T-cell (primary cell): ENCODE measurements at regions not wholly inside any gene's neighbourhood (a gene's known extent, or its start where the extent isn't known, plus 50 kb on each side); places are given as distances from the start of the nearest gene placed in this dataset.

Experiments used
- ATAC-seq, 4 experiments: fragments of 200-7000 bp in 3 of 4; fragments of 150-1000 bp in 1 of 4; cut with Tn5 transposase; replicated peaks in 1 of 4; 1 replicate in 3 of 4; 2 replicates in 1 of 4; pipeline ENCODE4 v1.10.0; 2021; ENCODE audit warnings: moderate library complexity in 3 of 4, mild to moderate bottlenecking in 2 of 4, moderate number of reproducible peaks in 1 of 4
- CTCF ChIA-PET, 2 donors: fragments of 300-600 bp; sonication (Branson Sonifier 250); formaldehyde crosslinking; loops; one replicate each; lab custom pipeline; 2022; ENCODE audit warnings: antibody characterized with exemption in 2 of 2; lab: Charles Lee
- POLR2A ChIA-PET, 2 donors: fragments of 300-600 bp; sonication (Branson Sonifier 250); formaldehyde crosslinking; loops; one replicate each; lab custom pipeline; 2022; ENCODE audit warnings: antibody characterized with exemption in 2 of 2; lab: Charles Lee
- DNase-seq, 35 experiments: peaks; one replicate each; pipeline versions ENCODE4 v3.0.0 to v3.0.0-alpha.2; 2013 to 2023
- H3K27ac ChIP-seq: one replicate; pipeline ENCODE4 v1.5.1; 2013; ENCODE audit warnings: low read length
- H3K27me3 ChIP-seq, 2 experiments: replicated peaks in 1 of 2; 1 replicate in 1 of 2; 2 replicates in 1 of 2; pipeline versions ENCODE4 v1.6.1 to v1.7.0; 2013; ENCODE audit warnings: low read length in 1 of 2, mixed read lengths in 1 of 2; ENCODE audit not compliant: control insufficient read depth in 2 of 2, insufficient read depth in 2 of 2; ENCODE audit errors: extremely low read depth in 1 of 2
- H3K36me3 ChIP-seq, 2 donors: 1 replicate in 1 of 2; 2 replicates in 1 of 2; pipeline versions ENCODE4 v1.6.1 to v1.7.0; 2013; ENCODE audit warnings: low read length in 1 of 2; ENCODE audit not compliant: control insufficient read depth in 2 of 2, insufficient read depth in 1 of 2; ENCODE audit errors: extremely low read depth in 1 of 2
- H3K4me1 ChIP-seq, 2 experiments: 1 replicate in 1 of 2; 2 replicates in 1 of 2; pipeline versions ENCODE4 v1.6.1 to v1.7.0; 2013; ENCODE audit warnings: low read length in 2 of 2, mixed read lengths in 1 of 2; ENCODE audit not compliant: insufficient read depth in 2 of 2, control insufficient read depth in 1 of 2; ENCODE audit errors: extremely low read depth in 1 of 2
- H3K4me3 ChIP-seq, 2 donors: 1 replicate in 1 of 2; 2 replicates in 1 of 2; pipeline versions ENCODE4 v1.5.1 to v1.7.0; 2013; ENCODE audit warnings: mild to moderate bottlenecking in 2 of 2, low read length in 1 of 2, moderate library complexity in 1 of 2; ENCODE audit not compliant: control insufficient read depth in 1 of 2; ENCODE audit errors: extremely low read depth in 1 of 2
- H3K9me3 ChIP-seq: 2 replicates; pipeline ENCODE4 v1.7.0; 2013
- H3K27ac Mint-ChIP-seq, 2 donors: one replicate each; pipeline ENCODE4 v1.8.0; 2020 to 2021; ENCODE audit warnings: mild to moderate bottlenecking in 2 of 2, mixed read lengths in 2 of 2
- H3K27me3 Mint-ChIP-seq, 2 donors: one replicate each; pipeline ENCODE4 v1.8.0; 2021 to 2022; ENCODE audit warnings: mixed read lengths in 2 of 2
- H3K36me3 Mint-ChIP-seq: one replicate; pipeline ENCODE4 v1.8.0; 2021; ENCODE audit warnings: mixed read lengths
- H3K4me1 Mint-ChIP-seq, 3 donors: one replicate each; pipeline ENCODE4 v1.8.0; 2020 to 2022; ENCODE audit warnings: mixed read lengths in 3 of 3, mild to moderate bottlenecking in 1 of 3
- H3K4me3 Mint-ChIP-seq, 3 donors: one replicate each; pipeline ENCODE4 v1.8.0; 2020 to 2022; ENCODE audit warnings: mild to moderate bottlenecking in 3 of 3, mixed read lengths in 3 of 3, moderate library complexity in 3 of 3
- H3K9me3 Mint-ChIP-seq, 3 donors: one replicate each; pipeline ENCODE4 v1.8.0; 2020 to 2022; ENCODE audit warnings: mixed read lengths in 3 of 3
- WGBS: methylation state at CpG from one replicate; pipeline ENCODE4 v1.1.5; 2013; ENCODE audit warnings: missing lambda C conversion rate; ENCODE audit not compliant: insufficient coverage; 5-methylcytosine and 5-hydroxymethylcytosine counted together

- Mint-ChIP-seq H3K36me3 (no peaks in the 10 kb centered on the region), H3K4me1 (peaks cover 0 to 6% (median 0%) of the 10 kb centered on the region in 3 donors), H3K9me3 (no peaks in the 10 kb centered on the region), H3K27ac (no peak overlapping the region), H3K27me3 (no peaks in the 10 kb centered on the region), H3K4me3 (no peak overlapping the region)
- Histone ChIP-seq H3K9me3 (no peaks in the 10 kb centered on the region), H3K27me3 (no peaks in the 10 kb centered on the region), H3K4me3 (no peak overlapping the region), H3K27ac (no peak overlapping the region), H3K36me3 (no peaks in the 10 kb centered on the region), H3K4me1 (no peaks in the 10 kb centered on the region)
- no peak for DNase-seq
- CTCF ChIA-PET, result no interaction called here
- POLR2A ChIA-PET, result interaction anchor here in 1 of 2 donors (0.6 kb wide), 1 partner anchor 112 kb away, joined by 3 read pairs; no protein-coding TSS in a partner anchor
- no peak for ATAC-seq
Observed at GRCh38 chr12:89800435-89800834, 91.8 kb upstream of the ATP2B1 start.

- ChIA-PET CTCF (interaction anchor here in 1 of 2 donors (0.6 kb wide), 1 partner anchor 128 kb away, joined by 3 read pairs; no protein-coding TSS in a partner anchor), POLR2A (no interaction called here)
- no peak overlapping the region for H3K27ac Mint-ChIP-seq
- H3K27ac ChIP-seq, result no peak overlapping the region
- H3K4me1 Mint-ChIP-seq, result peaks cover 0 to 6% (median 0%) of the 10 kb centered on the region in 3 donors
- H3K36me3 ChIP-seq, result no peaks in the 10 kb centered on the region
- no peaks in the 10 kb centered on the region for H3K9me3 Mint-ChIP-seq
- no CpG with 5 or more reads among the region's 3 CpGs for WGBS
- no peaks in the 10 kb centered on the region for H3K9me3 ChIP-seq
- H3K4me3 ChIP-seq, result no peak overlapping the region
- DNase-seq (no peak), ATAC-seq (no peak)
- no peak overlapping the region for H3K4me3 Mint-ChIP-seq
- no peaks in the 10 kb centered on the region for H3K27me3 Mint-ChIP-seq
- H3K27me3 ChIP-seq, result no peaks in the 10 kb centered on the region
- H3K36me3 Mint-ChIP-seq, result no peaks in the 10 kb centered on the region
- no peaks in the 10 kb centered on the region for H3K4me1 ChIP-seq
Observed at GRCh38 chr12:89799316-89799715, 90.7 kb upstream of the ATP2B1 start.

GRCh38 chr12:89797436-89797835 lies 88.8 kb upstream of the ATP2B1 start:
- ATAC-seq (no peak), DNase-seq (no peak)
- WGBS, result no CpG with 5 or more reads among the region's 2 CpGs
- Mint-ChIP-seq H3K9me3 (no peaks in the 10 kb centered on the region), H3K27me3 (no peaks in the 10 kb centered on the region), H3K36me3 (no peaks in the 10 kb centered on the region), H3K4me3 (no peak overlapping the region), H3K27ac (no peak overlapping the region), H3K4me1 (peaks cover 0 to 6% (median 0%) of the 10 kb centered on the region in 3 donors)
- Histone ChIP-seq H3K27ac (no peak overlapping the region), H3K9me3 (no peaks in the 10 kb centered on the region), H3K36me3 (no peaks in the 10 kb centered on the region), H3K4me3 (no peak overlapping the region), H3K4me1 (no peaks in the 10 kb centered on the region), H3K27me3 (no peaks in the 10 kb centered on the region)
- CTCF ChIA-PET, result interaction anchor here in 1 of 2 donors (1.1 kb wide), 1 partner anchor 54 kb away, joined by 3 read pairs; no protein-coding TSS in a partner anchor
- POLR2A ChIA-PET, result interaction anchor here (0.5 to 0.6 kb wide), 2 partner anchors 97 to 554 kb away, joined by 3 read pairs; no protein-coding TSS in a partner anchor

- Histone ChIP-seq H3K9me3 (no peaks in the 10 kb centered on the region), H3K4me1 (no peaks in the 10 kb centered on the region), H3K36me3 (no peaks in the 10 kb centered on the region), H3K27ac (no peak overlapping the region), H3K27me3 (no peaks in the 10 kb centered on the region), H3K4me3 (no peak overlapping the region)
- no peak overlapping the region for H3K27ac Mint-ChIP-seq
- H3K4me3 Mint-ChIP-seq, result no peak overlapping the region
- no peak for DNase-seq
- no peaks in the 10 kb centered on the region for H3K36me3 Mint-ChIP-seq
- POLR2A ChIA-PET, result no interaction called here
- no peaks in the 10 kb centered on the region for H3K9me3 Mint-ChIP-seq
- peaks cover 0 to 6% (median 0%) of the 10 kb centered on the region in 3 donors for H3K4me1 Mint-ChIP-seq
- WGBS, result no CpG with 5 or more reads among the region's 1 CpG
- ATAC-seq, result no peak
- CTCF ChIA-PET, result no interaction called here
- H3K27me3 Mint-ChIP-seq, result no peaks in the 10 kb centered on the region
Observed at GRCh38 chr12:89796798-89797382, 88.3 kb upstream of the ATP2B1 start.

GRCh38 chr12:89793946-89794345 lies 85.3 kb upstream of the ATP2B1 start:
- no peak for ATAC-seq
- ChIA-PET POLR2A (no interaction called here), CTCF (no interaction called here)

GRCh38 chr12:89791286-89791685 lies 82.6 kb upstream of the ATP2B1 start:
- POLR2A ChIA-PET, result interaction anchor here in 1 of 2 donors (0.5 kb wide), 1 partner anchor 94 kb away, joined by 8 read pairs; no protein-coding TSS in a partner anchor
- H3K27ac Mint-ChIP-seq, result no peak overlapping the region

More at GRCh38 chr12:89793946-89794345, 85.3 kb upstream of the ATP2B1 start:
- H3K4me3 Mint-ChIP-seq, result no peak overlapping the region
- peaks cover 0 to 2% (median 0%) of the 10 kb centered on the region in 3 donors for H3K9me3 Mint-ChIP-seq
- H3K27ac ChIP-seq, result no peak overlapping the region
- no peaks in the 10 kb centered on the region for H3K4me1 ChIP-seq
- no peak overlapping the region for H3K4me3 ChIP-seq
- peaks cover 0 to 11% (median 2%) of the 10 kb centered on the region in 3 donors for H3K4me1 Mint-ChIP-seq
- no peaks in the 10 kb centered on the region for H3K36me3 ChIP-seq
- H3K9me3 ChIP-seq, result no peaks in the 10 kb centered on the region
- no peak for DNase-seq
- H3K27me3 Mint-ChIP-seq, result no peaks in the 10 kb centered on the region
- H3K36me3 Mint-ChIP-seq, result no peaks in the 10 kb centered on the region
- no peak overlapping the region for H3K27ac Mint-ChIP-seq
- H3K27me3 ChIP-seq, result no peaks in the 10 kb centered on the region

More at GRCh38 chr12:89791286-89791685, 82.6 kb upstream of the ATP2B1 start:
- Histone ChIP-seq H3K4me3 (no peak overlapping the region), H3K27ac (no peak overlapping the region), H3K27me3 (no peaks in the 10 kb centered on the region), H3K36me3 (no peaks in the 10 kb centered on the region), H3K9me3 (no peaks in the 10 kb centered on the region), H3K4me1 (no peaks in the 10 kb centered on the region)
- Mint-ChIP-seq H3K27me3 (no peaks in the 10 kb centered on the region), H3K9me3 (peaks cover 0 to 10% (median 6%) of the 10 kb centered on the region in 3 donors), H3K4me1 (peaks cover 0 to 5% (median 2%) of the 10 kb centered on the region in 3 donors), H3K36me3 (no peaks in the 10 kb centered on the region), H3K4me3 (no peak overlapping the region)
- CTCF ChIA-PET, result no interaction called here
- WGBS, result no CpG with 5 or more reads among the region's 2 CpGs
- ATAC-seq, result no peak
- DNase-seq, result no peak
